HG03045 (cell line): ENCODE measurements at regions not wholly inside any gene's neighbourhood (a gene's known extent, or its start where the extent isn't known, plus 50 kb on each side); places are given as distances from the start of the nearest gene placed in this dataset.

Experiments
- ATAC-seq: cut with Tn5 transposase; IDR thresholded peaks from one replicate; pipeline ENCODE4 v1.9.1; 2021; ENCODE audit warnings: mild to moderate bottlenecking, moderate library complexity; ENCODE audit not compliant: unreplicated experiment

GRCh38 chr2:217329023-217329431 lies 469.2 kb upstream of the TNP1 start:
- no peak for ATAC-seq

GRCh38 chr2:217328622-217328978 lies 468.7 kb upstream of the TNP1 start:
- ATAC-seq, result no peak

- ATAC-seq, result no peak
These were observed 468.2 kb upstream of the TNP1 start for GRCh38 chr2:217327953-217328621.

- no peak for ATAC-seq
These were observed 466.6 kb upstream of the TNP1 start for GRCh38 chr2:217326238-217327022.

GRCh38 chr2:217325816-217326215 lies 466.0 kb upstream of the TNP1 start:
- ATAC-seq, result no peak

- ATAC-seq, result no peak
These were observed 465.4 kb upstream of the TNP1 start for GRCh38 chr2:217325251-217325650.

GRCh38 chr2:217316743-217317142 lies 456.9 kb upstream of the TNP1 start:
- ATAC-seq, result no peak

GRCh38 chr2:217314021-217314460 lies 454.2 kb upstream of the TNP1 start:
- ATAC-seq, result no peak

- no peak for ATAC-seq
These were observed 453.5 kb upstream of the TNP1 start for GRCh38 chr2:217313386-217313785.

GRCh38 chr2:217309056-217309455 lies 449.2 kb upstream of the TNP1 start:
- no peak for ATAC-seq

GRCh38 chr2:217307023-217307422 lies 447.2 kb upstream of the TNP1 start:
- ATAC-seq, result no peak

- ATAC-seq, result no peak
These were observed 446.0 kb upstream of the TNP1 start for GRCh38 chr2:217305882-217306281.

- ATAC-seq, result no peak
These were observed 444.7 kb upstream of the TNP1 start for GRCh38 chr2:217304582-217304981.

- ATAC-seq, result no peak
These were observed 443.0 kb upstream of the TNP1 start for GRCh38 chr2:217302856-217303255.

- no peak for ATAC-seq
These were observed 441.5 kb upstream of the TNP1 start for GRCh38 chr2:217301142-217301925.

GRCh38 chr2:217299590-217299989 lies 439.7 kb upstream of the TNP1 start:
- ATAC-seq, result no peak

- no peak for ATAC-seq
These were observed 437.2 kb upstream of the TNP1 start for GRCh38 chr2:217297096-217297495.

GRCh38 chr2:217294818-217295217 lies 435.0 kb upstream of the TNP1 start:
- ATAC-seq, result no peak

- no peak for ATAC-seq
These were observed 434.3 kb upstream of the TNP1 start for GRCh38 chr2:217294211-217294610.

GRCh38 chr2:217293607-217294006 lies 433.7 kb upstream of the TNP1 start:
- ATAC-seq, result no peak

- no peak for ATAC-seq
These were observed 433.2 kb upstream of the TNP1 start for GRCh38 chr2:217293046-217293445.

GRCh38 chr2:217291259-217291658 lies 431.4 kb upstream of the TNP1 start:
- ATAC-seq, result no peak
